GM18858 (cell line): ENCODE measurements at regions not wholly inside any gene's neighbourhood (a gene's known extent, or its start where the extent isn't known, plus 50 kb on each side); places are given as distances from the start of the nearest gene placed in this dataset.
"Not testable (repeated sequence)": the region's sequence is repeated elsewhere in the genome, so short reads cannot be mapped to it uniquely, and the experiment has no call there.

ENCODE experiments used
- ATAC-seq: cut with Tn5 transposase; IDR thresholded peaks from one replicate; pipeline ENCODE4 v1.9.1; 2021; ENCODE audit not compliant: unreplicated experiment

DNA sequence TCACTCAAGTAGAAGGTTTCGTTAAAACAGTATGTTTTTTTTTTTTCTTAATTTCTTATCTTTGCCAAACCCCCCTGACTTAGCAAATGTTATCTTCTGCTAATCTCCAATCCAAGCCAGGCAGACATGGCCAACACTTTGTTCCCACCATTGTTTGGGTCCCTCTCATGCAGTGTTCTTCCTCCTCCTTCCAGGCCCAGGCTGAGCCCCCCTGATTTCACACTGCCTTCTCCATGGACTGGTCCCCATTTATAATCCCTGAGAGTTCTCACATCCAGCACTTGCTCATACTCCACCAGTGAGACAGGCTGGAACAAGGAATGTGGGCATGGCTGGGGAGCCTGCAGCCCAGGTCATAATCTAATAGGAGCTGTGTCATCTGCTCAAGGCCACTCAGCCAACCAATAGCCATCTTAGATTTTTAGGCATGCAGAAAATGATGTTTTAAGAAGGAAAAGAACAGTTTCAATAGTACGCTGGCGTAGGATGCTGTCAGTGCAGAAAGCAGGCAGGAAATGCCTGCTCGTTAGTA lies 238.4 kb upstream of the CCDC196 start:
- no peak for ATAC-seq

DNA sequence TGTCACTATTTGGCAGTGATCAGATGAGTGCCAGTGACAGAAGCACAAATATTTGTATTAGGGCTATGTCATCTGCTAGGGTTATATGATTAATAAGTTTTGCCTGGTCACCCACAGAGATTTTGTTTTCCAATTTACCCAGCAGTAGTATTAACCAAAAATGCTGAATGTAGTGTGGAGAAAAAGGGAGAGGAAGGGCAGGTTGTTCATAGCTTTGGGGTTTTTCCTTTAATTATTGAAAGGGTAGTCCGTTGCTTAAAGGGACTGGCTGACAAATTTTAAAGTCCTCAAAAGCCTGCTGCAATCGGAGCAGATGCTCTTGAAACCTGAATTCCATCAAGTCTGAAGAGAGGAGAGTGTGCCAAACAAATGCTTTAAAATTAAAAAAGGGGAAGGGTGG lies 237.9 kb upstream of the CCDC196 start:
- ATAC-seq, result no peak

DNA sequence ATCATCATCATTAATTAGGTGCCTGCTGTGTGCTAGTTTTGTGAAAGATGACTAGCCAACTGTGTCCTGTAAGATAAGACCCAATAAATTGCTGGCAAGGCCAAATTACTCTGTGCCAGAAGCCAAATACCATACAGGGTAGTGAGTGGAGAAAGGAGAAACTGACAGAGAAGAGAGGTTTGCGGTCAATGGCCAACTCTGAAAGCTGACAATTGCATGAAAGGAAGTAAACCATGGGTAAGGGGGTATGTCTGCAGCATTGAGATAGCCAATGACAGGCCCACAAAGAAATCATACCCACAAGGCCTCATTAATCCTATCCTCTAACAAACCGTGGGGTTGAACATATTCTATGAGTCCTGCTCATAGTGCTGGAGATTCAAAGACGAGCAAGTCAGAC lies 236.6 kb upstream of the CCDC196 start:
- no peak for ATAC-seq

DNA sequence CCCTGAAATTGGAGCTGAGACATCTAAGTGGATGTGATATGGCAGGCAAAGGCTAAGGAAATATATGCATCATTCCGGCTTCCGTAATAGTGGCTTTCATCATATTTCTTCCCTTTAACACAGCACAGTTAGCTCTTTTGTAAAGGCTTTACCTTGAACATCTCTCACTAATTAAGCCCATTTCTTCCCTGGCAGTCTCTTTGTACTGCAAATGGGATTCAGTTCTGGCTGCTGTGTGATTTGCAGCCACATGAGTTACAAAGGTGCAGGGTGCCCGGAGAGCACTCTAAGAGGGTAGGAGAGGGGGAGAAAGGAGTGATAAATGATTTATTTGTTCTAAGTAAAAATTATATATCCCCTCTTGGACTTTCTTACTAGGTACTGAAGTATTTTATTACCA lies 232.1 kb upstream of the CCDC196 start:
- ATAC-seq, result no peak

DNA sequence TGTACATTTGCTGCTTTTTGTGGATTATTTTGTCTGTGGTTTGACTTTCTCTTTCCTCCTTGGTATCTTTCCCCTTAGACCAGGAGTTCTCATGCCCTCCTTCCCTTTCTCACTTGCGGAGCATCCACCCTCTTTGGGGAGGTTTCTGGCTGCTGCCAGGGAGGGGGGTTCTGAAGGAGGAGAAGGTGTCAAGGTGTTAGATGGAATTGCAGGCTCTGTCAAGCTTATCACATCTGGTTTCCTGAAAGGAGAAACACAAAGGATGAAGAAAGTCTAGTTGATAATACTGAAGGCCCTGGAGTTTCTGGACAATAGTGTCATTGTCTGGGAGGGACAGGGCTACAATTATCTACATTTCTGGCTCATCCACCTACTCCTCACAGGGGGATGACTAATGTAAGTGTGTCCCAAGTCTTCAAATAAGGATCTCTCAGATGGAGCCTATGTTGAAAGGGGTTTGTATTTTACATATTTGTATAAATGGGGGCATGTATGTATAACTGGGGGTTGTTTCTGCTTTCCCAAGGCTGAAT lies 217.3 kb upstream of the CCDC196 start:
- ATAC-seq, result no peak

DNA sequence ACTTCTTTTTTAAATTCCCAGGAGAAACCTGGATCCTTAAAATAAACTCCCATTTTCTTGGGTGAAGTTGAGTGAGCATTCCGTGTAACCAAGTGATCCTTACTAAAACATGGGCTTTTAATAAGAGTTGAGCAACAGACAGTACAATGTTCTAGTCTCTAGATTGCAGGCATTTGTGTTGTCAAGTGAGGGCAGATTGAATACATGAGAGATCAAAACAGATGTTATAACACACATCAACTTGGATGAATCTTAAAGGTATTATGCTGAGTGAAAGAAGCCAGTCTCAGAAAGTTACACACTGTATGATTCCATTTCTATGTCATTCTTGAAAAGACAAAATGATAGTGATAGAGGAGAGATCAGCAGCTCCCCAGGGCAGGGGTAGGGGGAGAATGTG lies 213.9 kb upstream of the CCDC196 start:
- no peak for ATAC-seq

DNA sequence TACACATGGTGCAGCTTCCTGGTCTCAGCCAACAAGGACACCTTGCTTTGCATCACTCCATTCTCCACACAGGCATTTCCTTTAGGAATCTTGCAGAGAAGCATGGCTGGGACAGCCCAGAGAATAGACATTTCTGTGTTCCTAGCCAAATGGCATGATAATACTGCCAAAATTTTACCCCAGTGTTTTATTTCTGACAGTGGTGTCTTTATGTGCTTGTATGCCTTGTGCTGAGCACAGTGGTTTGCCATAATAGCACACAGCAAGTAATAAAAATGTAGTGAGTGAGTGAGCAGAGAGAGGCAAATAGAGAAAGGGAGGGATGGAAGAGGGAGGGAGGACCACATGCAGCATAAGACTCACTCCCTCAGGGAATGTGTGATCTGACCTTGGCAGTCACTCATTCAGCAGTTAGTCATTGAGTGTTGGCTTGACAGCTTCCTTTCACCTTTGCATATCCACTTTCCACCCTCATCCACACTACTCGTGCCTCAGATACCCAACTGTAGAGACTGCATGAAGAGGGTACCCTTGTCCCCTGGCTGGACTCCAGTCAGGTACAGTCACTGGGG lies 212.8 kb upstream of the CCDC196 start:
- no peak for ATAC-seq

DNA sequence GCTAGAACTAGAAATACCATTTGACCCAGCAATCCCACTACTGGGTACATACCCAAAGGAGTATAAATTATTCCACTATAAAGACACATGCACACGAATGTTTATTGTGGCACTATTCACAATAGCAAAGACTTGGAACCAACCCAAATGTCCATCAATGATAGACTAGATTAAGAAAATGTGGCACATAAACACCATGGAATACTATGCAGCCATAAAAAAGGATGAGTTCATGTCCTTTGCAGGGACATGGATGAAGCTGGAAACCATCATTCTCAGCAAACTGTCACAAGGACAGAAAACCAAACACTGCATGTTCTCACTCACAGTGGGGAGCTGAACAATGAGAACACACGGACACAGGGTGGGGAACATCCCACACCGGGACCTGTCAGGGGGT lies 207.8 kb upstream of the CCDC196 start:
- ATAC-seq, result not testable (repeated sequence)

DNA sequence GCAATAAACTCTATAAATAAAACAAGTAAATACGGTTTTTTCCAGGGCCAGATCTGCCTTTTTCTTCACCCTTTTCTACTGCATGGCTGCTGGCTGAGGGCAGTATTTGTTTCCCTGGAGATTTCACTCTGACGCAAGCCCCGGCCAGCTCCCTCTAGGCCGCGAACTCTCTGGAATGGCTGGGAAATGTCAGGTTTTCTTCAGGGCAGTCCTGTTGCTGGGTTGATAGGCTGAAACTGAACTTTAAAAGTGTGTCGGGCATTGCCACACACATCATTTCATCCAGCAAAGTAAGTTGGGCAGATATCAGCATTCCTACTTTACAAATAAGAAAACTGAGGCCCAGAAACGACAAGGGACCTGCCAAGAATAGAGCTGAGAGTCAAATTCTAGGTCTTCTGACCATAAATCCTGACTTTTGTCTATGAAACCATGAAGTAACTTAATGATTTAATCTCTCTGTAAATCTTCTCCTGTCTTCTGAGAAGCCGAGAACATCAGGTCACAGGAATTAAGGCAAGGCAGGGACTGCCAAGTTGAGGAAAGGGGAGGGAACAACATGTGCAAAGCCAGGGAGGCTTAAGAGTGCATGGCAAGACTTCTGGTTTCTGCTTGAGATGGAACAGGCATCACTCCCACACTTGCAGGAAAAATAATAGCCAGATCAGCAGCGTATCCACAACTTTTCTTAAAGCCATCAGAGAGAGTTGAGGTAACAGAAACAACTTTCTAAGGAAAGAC lies 205.0 kb upstream of the CCDC196 start:
- no peak for ATAC-seq

DNA sequence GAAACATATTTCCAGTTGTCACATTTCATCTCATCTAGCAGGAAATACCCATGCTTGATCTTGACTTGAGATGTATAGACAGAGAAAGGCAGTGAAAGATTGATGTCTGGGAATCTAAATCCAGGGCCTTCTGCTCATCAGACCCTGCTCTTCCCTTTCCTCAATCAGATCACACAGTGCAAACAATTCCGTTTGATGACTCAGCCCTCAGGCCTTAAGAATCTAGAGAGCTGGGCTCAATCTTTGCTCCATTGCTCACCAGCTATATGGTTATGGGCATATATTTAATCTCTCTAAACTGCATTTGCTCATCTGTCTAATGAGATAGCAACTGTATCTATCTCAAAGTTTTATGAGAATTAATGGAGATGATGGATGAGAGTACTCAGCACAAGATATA lies 201.8 kb upstream of the CCDC196 start:
- ATAC-seq, result no peak

DNA sequence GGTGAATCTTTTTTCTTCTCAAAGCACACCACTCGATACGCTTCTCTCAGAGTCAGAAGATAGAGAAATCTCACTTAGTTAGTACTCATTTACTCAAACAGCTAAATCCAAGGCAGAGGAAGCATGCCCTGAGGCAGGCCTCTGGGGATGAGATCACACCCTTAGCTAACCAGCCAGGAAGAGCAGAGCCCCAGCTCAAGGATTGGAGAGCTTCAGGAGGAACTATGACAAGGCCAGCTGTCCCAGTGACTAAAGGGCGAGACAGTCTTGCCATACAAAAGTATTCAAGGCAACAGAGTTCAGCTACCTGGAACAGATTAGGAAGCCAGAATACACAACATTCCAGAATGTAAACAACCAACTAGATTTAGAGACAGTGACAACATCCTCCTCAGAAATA lies 197.7 kb upstream of the CCDC196 start:
- no peak for ATAC-seq

DNA sequence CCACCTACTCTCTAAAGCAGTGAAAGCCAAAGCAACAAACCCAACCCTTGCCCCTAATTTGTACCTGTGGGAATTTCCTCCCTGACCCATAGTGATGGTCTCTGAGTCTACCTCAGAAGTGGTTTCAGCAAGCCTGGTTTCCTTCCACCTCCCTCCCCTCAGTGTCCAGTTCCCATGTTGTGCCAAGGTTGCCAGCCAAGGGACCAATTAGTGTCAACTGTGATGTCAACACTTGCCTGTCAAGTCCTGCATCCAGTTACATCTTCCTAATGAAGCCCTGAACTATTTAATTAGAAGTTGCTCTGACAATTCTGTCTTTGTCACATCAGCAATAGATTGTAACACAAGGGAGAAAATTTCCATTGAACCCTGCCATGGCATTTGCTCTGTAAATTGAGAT lies 194.4 kb upstream of the CCDC196 start:
- no peak for ATAC-seq

DNA sequence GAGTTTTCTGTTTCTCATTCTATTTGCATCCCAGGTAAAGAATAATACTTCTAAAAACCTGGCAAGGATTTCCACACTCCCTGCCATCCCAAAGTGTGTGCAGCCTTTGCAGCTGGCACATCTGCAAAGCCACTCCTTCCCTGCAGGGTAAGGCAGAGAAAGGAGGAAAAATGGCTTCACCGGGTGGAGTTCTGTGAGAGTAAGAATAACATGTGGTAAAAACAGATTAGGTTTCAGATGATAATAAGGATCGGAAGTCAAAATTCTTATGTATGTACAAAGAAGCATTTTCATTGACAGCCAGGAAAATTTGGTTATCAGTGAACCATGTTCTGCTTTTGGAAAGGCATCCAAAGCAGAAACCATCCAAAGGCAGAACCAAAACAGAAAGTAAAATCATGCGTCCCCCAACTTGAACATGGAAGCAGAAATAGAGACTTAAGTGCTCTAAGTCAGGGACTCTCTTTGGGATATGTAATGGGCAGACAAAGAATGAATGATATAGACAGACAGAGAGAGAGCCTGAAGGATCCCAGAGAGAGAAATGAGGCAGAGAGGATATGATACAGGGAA lies 192.6 kb upstream of the CCDC196 start:
- no peak for ATAC-seq

DNA sequence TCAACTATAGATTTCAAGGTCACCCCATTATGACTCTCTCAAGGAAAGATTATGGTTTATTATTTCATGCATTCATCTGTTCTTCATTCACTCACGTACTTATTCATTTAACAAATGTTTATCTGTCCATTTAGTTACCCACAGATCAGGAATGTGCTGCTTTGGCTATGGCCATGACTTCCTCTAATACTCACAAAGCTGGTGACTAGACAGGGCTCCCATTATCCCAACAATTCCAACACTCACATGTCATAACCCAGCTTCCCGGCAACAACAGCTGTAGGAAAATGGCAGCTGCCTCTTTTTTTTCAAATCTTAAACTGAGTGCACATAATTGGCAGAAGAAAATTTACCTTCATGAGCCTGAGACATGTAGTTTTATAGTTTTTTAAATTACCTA lies 190.8 kb upstream of the CCDC196 start:
- ATAC-seq, result no peak

DNA sequence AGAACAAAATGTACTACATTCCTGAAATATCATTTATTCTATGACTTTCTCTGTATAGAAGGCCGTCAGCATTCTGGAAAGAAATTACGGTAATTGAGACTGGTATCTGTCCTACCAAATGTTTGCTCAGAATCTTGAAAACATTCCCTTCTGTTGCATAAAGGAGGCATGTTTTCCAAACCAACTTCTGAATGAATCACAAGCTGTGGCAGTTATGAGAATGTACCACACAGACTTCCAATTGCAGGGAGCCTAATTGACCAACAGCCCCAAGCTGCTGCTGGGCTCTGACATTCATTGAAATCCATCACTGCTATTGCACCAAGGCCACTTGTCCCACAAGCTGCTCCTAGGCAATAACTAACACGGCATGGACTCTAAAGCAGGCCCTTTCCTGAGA lies 185.3 kb upstream of the CCDC196 start:
- ATAC-seq, result no peak

DNA sequence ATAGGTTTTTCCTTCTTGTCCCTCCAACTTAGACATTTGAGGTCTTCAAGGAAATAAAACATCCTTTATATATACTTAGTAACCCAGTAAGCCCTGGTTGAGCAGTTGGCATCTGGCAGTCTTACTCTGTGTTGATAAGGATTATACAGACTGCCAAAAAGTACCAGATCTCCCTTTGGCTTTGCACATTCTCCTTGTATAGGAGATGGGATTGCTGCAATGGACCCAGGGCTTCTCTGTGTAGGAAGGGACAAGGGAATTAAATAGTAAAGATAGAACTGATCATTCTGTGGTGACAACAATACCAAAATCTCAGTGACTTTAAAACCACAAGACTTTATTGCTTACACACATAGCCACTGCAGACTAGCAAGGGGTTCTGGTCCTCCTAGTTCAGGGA lies 180.1 kb upstream of the CCDC196 start:
- no peak for ATAC-seq

DNA sequence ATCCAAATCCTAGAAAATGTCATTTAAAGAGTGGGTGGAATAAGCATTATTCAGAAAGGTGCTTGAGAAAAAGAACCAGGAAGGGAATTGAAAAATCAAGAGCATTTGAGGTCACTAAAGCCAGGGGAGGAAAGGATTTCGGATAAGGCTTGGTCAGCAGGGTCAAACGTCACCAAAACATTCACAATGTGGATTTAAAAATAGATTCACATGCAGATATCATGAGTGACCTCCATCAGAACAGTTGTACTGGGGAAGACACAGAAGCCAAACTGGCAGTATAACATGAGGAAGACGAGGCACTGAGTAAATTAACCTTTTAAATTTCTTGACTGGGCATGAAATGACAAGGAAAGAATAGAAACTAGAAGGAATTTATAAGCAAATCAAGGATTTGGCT lies 175.1 kb upstream of the CCDC196 start:
- ATAC-seq, result no peak

DNA sequence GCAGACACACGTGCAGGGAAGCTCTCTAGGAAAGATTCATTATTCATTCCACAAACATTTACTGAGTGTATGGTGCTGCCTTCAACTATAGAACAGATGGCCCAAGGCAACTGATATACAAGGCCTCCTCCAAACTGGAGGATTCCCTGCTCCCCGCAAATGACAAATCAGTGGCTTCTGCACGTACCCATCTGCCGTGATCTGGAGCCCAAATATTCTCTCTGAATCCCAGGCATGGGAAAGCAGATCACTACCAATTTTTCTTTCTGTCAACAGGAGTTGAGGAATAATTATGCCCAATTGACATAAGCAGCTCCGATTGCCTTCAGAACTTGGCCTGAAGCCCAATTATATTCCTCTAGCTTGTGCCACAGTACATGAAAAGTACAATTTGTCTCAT lies 174.2 kb upstream of the CCDC196 start:
- no peak for ATAC-seq

DNA sequence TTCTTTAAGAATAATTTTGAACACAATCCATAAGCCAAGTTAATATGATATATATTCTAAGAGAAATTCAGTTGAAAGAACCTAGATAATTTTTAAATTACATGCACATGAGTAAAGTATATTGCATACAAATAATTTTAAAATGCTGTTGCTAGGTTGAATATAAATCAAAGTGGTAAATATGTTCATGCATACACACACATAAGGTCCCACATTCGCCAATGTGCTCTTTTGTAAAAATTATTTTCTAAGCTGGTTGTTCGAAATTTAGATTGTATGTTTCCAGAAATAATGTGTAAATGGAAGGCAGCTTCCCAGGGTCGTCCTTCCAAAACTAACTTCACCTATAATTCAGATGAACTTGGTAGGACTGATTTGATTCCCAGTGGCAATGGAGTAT lies 173.7 kb upstream of the CCDC196 start:
- ATAC-seq, result no peak

DNA sequence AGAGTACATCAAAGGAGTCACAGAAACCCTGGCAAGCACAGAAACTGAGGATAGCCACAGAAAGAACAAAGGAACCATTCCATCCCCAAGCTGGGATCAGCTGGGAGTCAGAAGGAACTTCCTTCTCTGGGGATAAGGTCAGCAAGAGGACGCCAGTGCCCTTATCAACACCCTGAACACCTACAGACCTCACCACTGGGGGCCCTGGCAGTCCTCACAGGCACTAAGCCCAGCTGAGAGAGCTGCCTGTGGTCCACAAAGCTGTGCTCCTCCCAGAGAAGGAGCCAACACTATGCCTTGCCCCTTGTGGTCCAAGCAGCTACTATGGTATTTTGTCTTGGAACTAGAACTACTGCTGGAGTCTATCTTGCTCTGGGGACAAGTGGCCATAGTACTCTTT lies 171.1 kb upstream of the CCDC196 start:
- no peak for ATAC-seq

DNA sequence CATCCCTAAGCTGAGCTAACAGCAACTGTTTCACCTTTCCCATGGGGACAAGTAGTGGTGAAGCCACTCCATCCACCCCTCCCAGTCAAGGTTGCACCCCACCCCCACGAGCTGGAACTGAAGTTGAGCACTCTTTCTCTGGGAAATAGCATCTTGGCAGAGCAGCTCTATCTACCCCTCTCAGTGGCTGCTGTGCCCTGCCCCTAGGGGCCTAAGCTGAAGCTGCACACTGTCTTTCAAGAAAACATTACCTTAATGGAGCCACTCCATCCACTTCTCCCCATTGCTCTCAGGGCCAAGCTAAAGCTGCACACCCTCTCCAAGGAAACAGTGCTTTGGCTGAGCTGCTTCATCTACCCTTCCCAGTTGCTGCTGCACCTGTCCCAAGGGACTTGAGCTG lies 170.6 kb upstream of the CCDC196 start:
- no peak for ATAC-seq

DNA sequence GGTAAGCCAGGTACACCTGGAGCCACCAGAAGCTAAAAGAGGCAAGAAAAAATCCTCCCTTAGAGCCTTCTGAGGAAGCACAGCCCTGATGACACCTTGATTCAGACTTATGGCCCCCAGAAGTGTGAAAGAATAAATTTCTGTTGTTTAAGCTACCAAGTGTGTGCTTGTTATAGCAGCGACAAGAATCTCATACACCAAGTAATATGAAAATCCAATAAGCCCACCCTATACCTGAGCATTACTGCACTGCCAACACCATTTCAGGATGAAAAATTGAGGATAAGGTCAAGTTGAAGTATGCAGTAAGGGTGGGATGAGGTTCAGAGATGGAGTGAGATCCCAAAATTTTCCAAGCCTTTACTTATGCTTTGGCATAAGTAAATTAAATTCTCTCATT lies 163.6 kb upstream of the CCDC196 start:
- no peak for ATAC-seq
